H9 (cell line): ENCODE measurements at regions not wholly inside any gene's neighbourhood (a gene's known extent, or its start where the extent isn't known, plus 50 kb on each side); places are given as distances from the start of the nearest gene placed in this dataset.

Source experiments
- DNase-seq: peaks from one replicate; pipeline ENCODE4 v3.0.0-alpha.2; 2017
- H2AFZ ChIP-seq: one replicate; pipeline ENCODE4 v1.6.1; 2013; ENCODE audit warnings: mild to moderate bottlenecking, low read length, control low read depth, moderate library complexity
- H2AK5ac ChIP-seq: 2 replicates; pipeline ENCODE4 v1.6.1; 2013; ENCODE audit warnings: low read length, control low read depth, mixed read lengths; ENCODE audit not compliant: insufficient read length
- H2BK120ac ChIP-seq: one replicate; pipeline ENCODE4 v1.6.1; 2013; ENCODE audit warnings: low read depth, mild to moderate bottlenecking, low read length, control low read depth, inconsistent platforms; ENCODE audit not compliant: poor library complexity, severe bottlenecking
- H2BK12ac ChIP-seq: 2 replicates; pipeline ENCODE4 v1.6.1; 2013; ENCODE audit warnings: low read length, control low read depth, mixed read lengths, low read depth; ENCODE audit not compliant: insufficient read length
- H2BK15ac ChIP-seq: 2 replicates; pipeline ENCODE4 v1.6.1; 2013; ENCODE audit warnings: low read depth, low read length, control low read depth
- H2BK20ac ChIP-seq: one replicate; pipeline ENCODE4 v1.6.1; 2013; ENCODE audit warnings: low read depth, mild to moderate bottlenecking, low read length, control low read depth, inconsistent platforms; ENCODE audit not compliant: poor library complexity, severe bottlenecking
- H2BK5ac ChIP-seq: 2 replicates; pipeline ENCODE4 v1.6.1; 2013; ENCODE audit warnings: low read length, control low read depth, mixed read lengths; ENCODE audit not compliant: insufficient read length
- H3K14ac ChIP-seq: 2 replicates; pipeline ENCODE4 v1.6.1; 2013; ENCODE audit warnings: low read length, control low read depth; ENCODE audit not compliant: insufficient read depth
- H3K18ac ChIP-seq: 2 replicates; pipeline ENCODE4 v1.6.1; 2013; ENCODE audit warnings: low read depth, mild to moderate bottlenecking, mixed read lengths, low read length, control low read depth; ENCODE audit not compliant: insufficient read length
- H3K23ac ChIP-seq: 2 replicates; pipeline ENCODE4 v1.6.1; 2013; ENCODE audit warnings: low read length, control low read depth, mixed read lengths, low read depth; ENCODE audit not compliant: insufficient read length
- H3K23me2 ChIP-seq: 2 replicates; pipeline ENCODE4 v1.6.1; 2013; ENCODE audit warnings: low read depth, mild to moderate bottlenecking, mixed read lengths, low read length, control low read depth; ENCODE audit not compliant: insufficient read length, poor library complexity, severe bottlenecking
- H3K27ac ChIP-seq: 2 replicates; pipeline ENCODE4 v1.5.1; 2013; ENCODE audit warnings: low read length, control low read depth, mixed read lengths, low read depth; ENCODE audit not compliant: insufficient read length
- H3K27me3 ChIP-seq: 2 replicates; pipeline ENCODE4 v1.6.1; 2013; ENCODE audit warnings: low read length, control low read depth, inconsistent platforms; ENCODE audit not compliant: insufficient read depth
- H3K4ac ChIP-seq: 2 replicates; pipeline ENCODE4 v1.6.1; 2013; ENCODE audit warnings: low read depth, mild to moderate bottlenecking, control low read depth, inconsistent platforms, low read length, moderate library complexity
- H3K4me1 ChIP-seq: 2 replicates; pipeline ENCODE4 v1.6.1; 2013; ENCODE audit warnings: low read length, control low read depth, inconsistent platforms; ENCODE audit not compliant: insufficient read depth
- H3K4me2 ChIP-seq: 2 replicates; pipeline ENCODE4 v1.6.1; 2013; ENCODE audit warnings: low read length, control low read depth, mixed read lengths; ENCODE audit not compliant: insufficient read length, insufficient read depth
- H3K56ac ChIP-seq: 2 replicates; pipeline ENCODE4 v1.6.1; 2013; ENCODE audit warnings: low read depth, mild to moderate bottlenecking, mixed read lengths, low read length, control low read depth; ENCODE audit not compliant: insufficient read length
- H3K79me1 ChIP-seq: 2 replicates; pipeline ENCODE4 v1.6.1; 2013; ENCODE audit warnings: low read depth, mild to moderate bottlenecking, moderate library complexity, low read length, control low read depth, inconsistent platforms; ENCODE audit not compliant: insufficient read depth, poor library complexity, severe bottlenecking
- H3K79me2 ChIP-seq: 2 replicates; pipeline ENCODE4 v1.6.1; 2013; ENCODE audit warnings: low read length, control low read depth, inconsistent platforms; ENCODE audit not compliant: insufficient read depth
- H3K9ac ChIP-seq: 2 replicates; pipeline ENCODE4 v1.6.1; 2013; ENCODE audit warnings: low read length, control low read depth, mixed read lengths; ENCODE audit not compliant: insufficient read length; ENCODE audit errors: extremely low read depth
- H3K9me3 ChIP-seq: one replicate; pipeline ENCODE4 v1.6.1; 2013; ENCODE audit warnings: low read depth, low read length, inconsistent platforms; ENCODE audit not compliant: control insufficient read depth
- H3T11ph ChIP-seq: one replicate; pipeline ENCODE4 v1.6.1; 2013; ENCODE audit warnings: mild to moderate bottlenecking, low read length, control low read depth, inconsistent platforms
- H4K20me1 ChIP-seq: one replicate; pipeline ENCODE4 v1.6.1; 2013; ENCODE audit not compliant: control insufficient read depth, insufficient read length, insufficient read depth
- H4K5ac ChIP-seq: 2 replicates; pipeline ENCODE4 v1.6.1; 2013; ENCODE audit warnings: low read depth, mild to moderate bottlenecking, mixed read lengths, low read length, control low read depth; ENCODE audit not compliant: insufficient read length
- H4K8ac ChIP-seq: replicated peaks from 2 replicates; pipeline ENCODE4 v1.6.1; 2013; ENCODE audit warnings: low read length, control low read depth, mixed read lengths, low read depth; ENCODE audit not compliant: insufficient read length
- H4K91ac ChIP-seq: 2 replicates; pipeline ENCODE4 v1.6.1; 2013; ENCODE audit warnings: low read depth, mild to moderate bottlenecking, moderate library complexity, mixed read lengths, low read length, control low read depth; ENCODE audit not compliant: insufficient read length
- H3K27ac Mint-ChIP-seq, 3 experiments: 2 replicates in 2 of 3; 3 replicates in 1 of 3; pipeline ENCODE4 v1.8.0; 2020 to 2021; ENCODE audit warnings: mixed read lengths in 3 of 3, mild to moderate bottlenecking in 1 of 3, moderate library complexity in 1 of 3
- H3K27me3 Mint-ChIP-seq: 2 replicates; pipeline ENCODE4 v1.8.0; 2021; ENCODE audit warnings: low read depth, mild to moderate bottlenecking, moderate library complexity, mixed read lengths
- H3K36me3 Mint-ChIP-seq, 3 experiments: 2 replicates in 2 of 3; 3 replicates in 1 of 3; pipeline ENCODE4 v1.8.0; 2020 to 2021; ENCODE audit warnings: low read depth in 3 of 3, mixed read lengths in 3 of 3; ENCODE audit not compliant: insufficient read depth in 1 of 3
- H3K4me1 Mint-ChIP-seq, 2 experiments: 2 replicates each; pipeline ENCODE4 v1.8.0; 2020; ENCODE audit warnings: mixed read lengths in 2 of 2
- H3K4me3 Mint-ChIP-seq, 2 experiments: 2 replicates in 1 of 2; 3 replicates in 1 of 2; pipeline ENCODE4 v1.8.0; 2020 to 2021; ENCODE audit warnings: mild to moderate bottlenecking in 2 of 2, mixed read lengths in 2 of 2, moderate library complexity in 1 of 2
- H3K9me3 Mint-ChIP-seq, 2 experiments: 2 replicates in 1 of 2; 3 replicates in 1 of 2; pipeline ENCODE4 v1.8.0; 2020; ENCODE audit warnings: mild to moderate bottlenecking in 2 of 2, mixed read lengths in 2 of 2, moderate library complexity in 1 of 2
- CTCF ChIP-seq: fragments of 200-600 bp; sonication (generic); conservative IDR thresholded peaks from 3 replicates; pipeline ENCODE4 v1.8.0; 2021; ENCODE audit warnings: antibody characterized with exemption, mild to moderate bottlenecking
- WGBS: extraction: QIAGEN DNeasy Blood & Tissue Kit; methylation state at CpG from one replicate; pipeline ENCODE4 v1.1.7; 2013; ENCODE audit warnings: missing lambda C conversion rate, low lambda C conversion rate, mixed read lengths; ENCODE audit not compliant: insufficient read length; ENCODE audit errors: extremely low coverage; 5-methylcytosine and 5-hydroxymethylcytosine counted together

DNA sequence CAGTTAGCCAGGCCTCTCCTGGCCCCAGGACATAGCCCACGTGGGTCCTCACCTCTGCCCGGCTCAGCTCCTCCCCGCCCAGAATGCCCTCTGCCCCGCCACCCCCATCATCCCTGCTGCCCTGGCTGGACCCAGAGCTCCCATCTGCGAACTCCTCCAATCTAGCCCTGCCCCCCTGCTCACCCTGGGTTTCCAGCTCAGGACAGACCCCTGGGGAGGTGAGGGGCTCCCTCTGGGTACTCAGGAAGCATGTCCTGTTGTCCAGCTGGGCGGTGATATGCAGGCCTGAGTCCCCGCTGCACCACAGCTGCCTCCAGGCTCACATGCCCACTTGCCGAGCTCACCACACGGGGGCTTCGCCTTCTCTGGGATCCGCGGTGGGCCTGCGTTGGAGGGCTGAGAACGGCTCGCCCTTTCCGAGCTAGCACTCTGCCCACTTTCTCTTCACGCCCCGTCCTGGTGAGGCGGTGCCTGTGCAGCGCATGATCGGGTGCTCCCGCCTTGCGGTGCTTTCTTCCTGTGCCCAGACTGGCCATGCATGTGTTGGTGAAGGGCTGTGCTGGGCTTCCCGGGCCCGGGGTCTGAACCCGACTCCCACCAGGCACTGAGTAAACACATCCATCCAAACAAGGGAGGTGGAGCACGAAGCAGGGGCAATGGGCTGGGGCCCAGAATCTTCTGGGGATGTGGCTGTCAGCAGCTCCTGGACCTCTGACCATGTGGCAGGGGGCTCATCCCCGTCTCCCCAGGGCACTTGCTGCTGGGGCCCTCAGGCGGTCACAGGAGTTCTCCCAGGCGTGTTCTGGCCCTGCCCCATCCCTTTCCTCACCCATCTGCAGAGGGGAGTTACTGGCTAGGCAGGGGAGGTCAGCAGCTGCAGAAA is 74.3 kb downstream of the RGS12 start:
- peaks cover 3% of the 10 kb centered on the region for H3K23me2 ChIP-seq
- H3K79me1 ChIP-seq, result no peaks in the 10 kb centered on the region
- no peaks in the 10 kb centered on the region; the same call in 1 of the 2 replicates for H3K27me3 ChIP-seq
- no peak overlapping the region for H4K91ac ChIP-seq
- H3T11ph ChIP-seq, result no peak overlapping the region
- H2BK12ac ChIP-seq, result no peak overlapping the region
- no peak overlapping the region for H3K14ac ChIP-seq
- no peak overlapping the region for H3K9ac ChIP-seq
- H2BK120ac ChIP-seq, result no peak overlapping the region
- Mint-ChIP-seq H3K4me3 (no peak overlapping the region), H3K9me3 (0 out of 5 replicates have a peak, but pooled peaks cover 0 to 4% of the 10 kb centered on the region in 2 experiments), H3K4me1 (peaks cover 37 to 51% of the 10 kb centered on the region in 2 experiments), H3K27me3 (peaks cover 17% of the 10 kb centered on the region), H3K27ac (peak overlapping the region in 1 of 3 experiments; percentile 12; a peak in 1 of 7 replicates), H3K36me3 (peaks cover 0 to 2% (median 0%) of the 10 kb centered on the region in 3 experiments; a peak in 3 of 7 replicates)
- no peak for DNase-seq
- H3K27ac ChIP-seq, result no peak overlapping the region
- H3K23ac ChIP-seq, result no peak overlapping the region
- H3K4ac ChIP-seq, result no peak overlapping the region
- no peak overlapping the region for H4K8ac ChIP-seq
- H2BK5ac ChIP-seq, result no peak overlapping the region
- H2BK15ac ChIP-seq, result no peak overlapping the region
- peaks cover 2% of the 10 kb centered on the region for H4K20me1 ChIP-seq
- no CpG with 5 or more reads among the region's 30 CpGs for WGBS
- no peak overlapping the region for H3K18ac ChIP-seq
- H3K4me2 ChIP-seq, result no peak overlapping the region
- no peak overlapping the region for H2AK5ac ChIP-seq
- H3K4me1 ChIP-seq, result peaks cover 8% of the 10 kb centered on the region; the same call in 1 of the 2 replicates
- no peak overlapping the region for H2BK20ac ChIP-seq
- TF ChIP-seq CTCF, result peak; percentile 20; the same call in 1 of the 3 replicates
- no peaks in the 10 kb centered on the region for H3K9me3 ChIP-seq
- no peaks in the 10 kb centered on the region for H3K79me2 ChIP-seq
- H2AFZ ChIP-seq, result no peak overlapping the region
- no peak overlapping the region for H3K56ac ChIP-seq
- H4K5ac ChIP-seq, result no peak overlapping the region
